Osteocyte (in vitro differentiated cells): ENCODE measurements at regions not wholly inside any gene's neighbourhood (a gene's known extent, or its start where the extent isn't known, plus 50 kb on each side); places are given as distances from the start of the nearest gene placed in this dataset.

ENCODE experiments used
- DNase-seq: peaks from one replicate; pipeline ENCODE4 v3.0.0; 2021; ENCODE audit warnings: mixed read lengths; ENCODE audit not compliant: unreplicated experiment; ENCODE audit errors: extremely low spot score
- H3K27ac Mint-ChIP-seq: one replicate; pipeline ENCODE4 v1.8.0; 2021; ENCODE audit warnings: mild to moderate bottlenecking, mixed read lengths; ENCODE audit not compliant: unreplicated experiment
- H3K27me3 Mint-ChIP-seq: one replicate; pipeline ENCODE4 v1.8.0; 2021; ENCODE audit warnings: mixed read lengths; ENCODE audit not compliant: unreplicated experiment
- H3K36me3 Mint-ChIP-seq: one replicate; pipeline ENCODE4 v1.8.0; 2021; ENCODE audit warnings: mixed read lengths; ENCODE audit not compliant: unreplicated experiment
- H3K4me1 Mint-ChIP-seq: one replicate; pipeline ENCODE4 v1.8.0; 2021; ENCODE audit warnings: mixed read lengths; ENCODE audit not compliant: unreplicated experiment
- H3K4me3 Mint-ChIP-seq: one replicate; pipeline ENCODE4 v1.8.0; 2021; ENCODE audit warnings: mild to moderate bottlenecking, moderate library complexity, mixed read lengths; ENCODE audit not compliant: unreplicated experiment
- H3K9me3 Mint-ChIP-seq: one replicate; pipeline ENCODE4 v1.8.0; 2021; ENCODE audit warnings: mixed read lengths; ENCODE audit not compliant: unreplicated experiment
- CTCF ChIP-seq: fragments of 200-600 bp; sonication (generic); IDR thresholded peaks from 2 replicates; pipeline ENCODE4 v1.5.0; 2021; ENCODE audit warnings: antibody characterized with exemption, mild to moderate bottlenecking, moderate library complexity

GRCh38 chr1:115426231-115426771, 88.3 kb upstream of the NGF start:
- Mint-ChIP-seq H3K4me1 (peaks cover 41% of the 10 kb centered on the region), H3K27ac (peak overlapping the region; percentile 77), H3K4me3 (no peak overlapping the region)

GRCh38 chr1:115425442-115425841, 87.4 kb upstream of the NGF start:
- no peaks in the 10 kb centered on the region for H3K27me3 Mint-ChIP-seq
- DNase-seq, result no peak
- no peak overlapping the region for H3K4me3 Mint-ChIP-seq
- no peaks in the 10 kb centered on the region for H3K9me3 Mint-ChIP-seq
- no peaks in the 10 kb centered on the region for H3K36me3 Mint-ChIP-seq
- peaks cover 47% of the 10 kb centered on the region for H3K4me1 Mint-ChIP-seq
- H3K27ac Mint-ChIP-seq, result no peak overlapping the region
- TF ChIP-seq CTCF, result no peak

More at GRCh38 chr1:115426231-115426771, 88.3 kb upstream of the NGF start:
- Mint-ChIP-seq H3K36me3 (no peaks in the 10 kb centered on the region), H3K9me3 (no peaks in the 10 kb centered on the region), H3K27me3 (no peaks in the 10 kb centered on the region)
- no peak for DNase-seq
- no peak for TF ChIP-seq CTCF

- Mint-ChIP-seq H3K27me3 (no peaks in the 10 kb centered on the region), H3K36me3 (no peaks in the 10 kb centered on the region), H3K4me1 (peaks cover 47% of the 10 kb centered on the region), H3K9me3 (no peaks in the 10 kb centered on the region), H3K4me3 (no peak overlapping the region), H3K27ac (no peak overlapping the region)
- no peak for TF ChIP-seq CTCF
- no peak for DNase-seq
These were observed 85.7 kb upstream of the NGF start for GRCh38 chr1:115423776-115424175.

- Mint-ChIP-seq H3K4me1 (peaks cover 33% of the 10 kb centered on the region), H3K9me3 (peaks cover 9% of the 10 kb centered on the region), H3K4me3 (no peak overlapping the region), H3K27ac (no peak overlapping the region), H3K36me3 (no peaks in the 10 kb centered on the region), H3K27me3 (no peaks in the 10 kb centered on the region)
- DNase-seq, result no peak
- no peak for TF ChIP-seq CTCF
These were observed 81.5 kb upstream of the NGF start for GRCh38 chr1:115419571-115419970.

- TF ChIP-seq CTCF, result no peak
- Mint-ChIP-seq H3K4me3 (no peak overlapping the region), H3K27ac (no peak overlapping the region)
These were observed 75.6 kb upstream of the NGF start for GRCh38 chr1:115413621-115414020.

More at GRCh38 chr1:115413621-115414020, 75.6 kb upstream of the NGF start:
- Mint-ChIP-seq H3K27me3 (no peaks in the 10 kb centered on the region), H3K4me1 (peaks cover 33% of the 10 kb centered on the region), H3K9me3 (peaks cover 13% of the 10 kb centered on the region), H3K36me3 (no peaks in the 10 kb centered on the region)
- no peak for DNase-seq
